Peyer's patch (tissue), 4 donors: ENCODE measurements at regions not wholly inside any gene's neighbourhood (a gene's known extent, or its start where the extent isn't known, plus 50 kb on each side); places are given as distances from the start of the nearest gene placed in this dataset.

Experiments
- DNase-seq, 3 donors: peaks; one replicate each; pipeline ENCODE4 v3.0.0-alpha.2; 2017 to 2019
- H3K27ac ChIP-seq, 4 donors: fragments of 200-600 bp; sonication (generic); one replicate each; pipeline ENCODE4 v1.5.1; 2016 to 2019
- H3K27me3 ChIP-seq, 2 donors: fragments of 200-600 bp; sonication (generic); one replicate each; pipeline ENCODE4 v1.5.1; 2019
- H3K36me3 ChIP-seq, 3 donors: fragments of 200-600 bp; sonication (generic); one replicate each; pipeline ENCODE4 v1.5.1; 2016 to 2019
- H3K4me1 ChIP-seq, 4 donors: fragments of 200-600 bp; sonication (generic); one replicate each; pipeline ENCODE4 v1.5.1; 2016 to 2019
- H3K4me3 ChIP-seq, 4 donors: fragments of 200-600 bp; sonication (generic); 1 replicate in 3 of 4; 2 replicates in 1 of 4; pipeline ENCODE4 v1.5.1; 2016 to 2019; ENCODE audit warnings: mild to moderate bottlenecking in 1 of 4
- H3K9me3 ChIP-seq, 4 donors: fragments of 200-600 bp; sonication (generic); one replicate each; pipeline ENCODE4 v1.5.1; 2016 to 2019; ENCODE audit warnings: mild to moderate bottlenecking in 1 of 4
- CTCF ChIP-seq, 6 experiments: fragments of 450-650 bp in 4 of 6; fragments of 200-600 bp in 2 of 6; sonication (generic) in 1 of 6; IDR thresholded peaks; one replicate each; pipeline ENCODE4 v1.5.1; 2017 to 2019; ENCODE audit warnings: antibody characterized with exemption in 6 of 6, mild to moderate bottlenecking in 3 of 6, moderate library complexity in 1 of 6
- POLR2A ChIP-seq, 2 donors: fragments of 450-650 bp; IDR thresholded peaks; one replicate each; pipeline ENCODE4 v1.5.1; 2017; ENCODE audit warnings: antibody characterized with exemption in 2 of 2, mild to moderate bottlenecking in 2 of 2, moderate library complexity in 2 of 2

- Histone ChIP-seq H3K27ac (no peak overlapping the region), H3K4me1 (no peaks in the 10 kb centered on the region), H3K4me3 (no peak overlapping the region), H3K9me3 (no peaks in the 10 kb centered on the region), H3K36me3 (peaks cover 0 to 8% (median 0%) of the 10 kb centered on the region in 3 donors), H3K27me3 (no peaks in the 10 kb centered on the region)
- no peak for DNase-seq
- TF ChIP-seq POLR2A (IDR thresholded peaks at IDR 0.05) (no peak), CTCF (IDR thresholded peaks at IDR 0.05) (no peak)
These were observed 228.8 kb upstream of the RGS6 start for GRCh38 chr14:71703477-71703876.

GRCh38 chr14:71704210-71704609 lies 228.0 kb upstream of the RGS6 start:
- Histone ChIP-seq H3K4me1 (no peaks in the 10 kb centered on the region), H3K36me3 (peaks cover 0 to 10% (median 0%) of the 10 kb centered on the region in 3 donors), H3K27me3 (no peaks in the 10 kb centered on the region), H3K4me3 (no peak overlapping the region), H3K9me3 (no peaks in the 10 kb centered on the region), H3K27ac (no peak overlapping the region)
- DNase-seq = no peak
- TF ChIP-seq POLR2A (IDR thresholded peaks at IDR 0.05) (no peak), CTCF (IDR thresholded peaks at IDR 0.05) (no peak)

GRCh38 chr14:71705460-71705859 lies 226.8 kb upstream of the RGS6 start:
- peaks cover 0 to 12% (median 0%) of the 10 kb centered on the region in 3 donors for H3K36me3 ChIP-seq

GRCh38 chr14:71709076-71709475 lies 223.2 kb upstream of the RGS6 start:
- H3K36me3 ChIP-seq = peaks cover 0 to 8% (median 0%) of the 10 kb centered on the region in 3 donors
- no peaks in the 10 kb centered on the region for H3K4me1 ChIP-seq
- no peak overlapping the region for H3K4me3 ChIP-seq
- no peak overlapping the region for H3K27ac ChIP-seq
- TF ChIP-seq CTCF (IDR thresholded peaks at IDR 0.05) (no peak), POLR2A (IDR thresholded peaks at IDR 0.05) (no peak)
- H3K9me3 ChIP-seq = no peaks in the 10 kb centered on the region
- H3K27me3 ChIP-seq = no peaks in the 10 kb centered on the region
- no peak for DNase-seq

More at GRCh38 chr14:71705460-71705859, 226.8 kb upstream of the RGS6 start:
- TF ChIP-seq CTCF (IDR thresholded peaks at IDR 0.05) (no peak), POLR2A (IDR thresholded peaks at IDR 0.05) (no peak)
- H3K27ac ChIP-seq = no peak overlapping the region
- no peaks in the 10 kb centered on the region for H3K4me1 ChIP-seq
- H3K4me3 ChIP-seq = no peak overlapping the region
- DNase-seq = no peak
- H3K27me3 ChIP-seq = no peaks in the 10 kb centered on the region
- H3K9me3 ChIP-seq = no peaks in the 10 kb centered on the region

- TF ChIP-seq POLR2A (IDR thresholded peaks at IDR 0.05) = no peak
- Histone ChIP-seq H3K4me1 (no peaks in the 10 kb centered on the region), H3K4me3 (no peak overlapping the region), H3K27me3 (no peaks in the 10 kb centered on the region), H3K36me3 (peaks cover 0 to 8% (median 0%) of the 10 kb centered on the region in 3 donors), H3K9me3 (no peaks in the 10 kb centered on the region), H3K27ac (no peak overlapping the region)
- no peak for DNase-seq
These were observed 222.2 kb upstream of the RGS6 start for GRCh38 chr14:71709987-71710386.

- H3K27ac ChIP-seq = no peak overlapping the region
- H3K4me3 ChIP-seq = no peak overlapping the region
- no peak for DNase-seq
- H3K9me3 ChIP-seq = no peaks in the 10 kb centered on the region
- no peaks in the 10 kb centered on the region for H3K4me1 ChIP-seq
- H3K27me3 ChIP-seq = no peaks in the 10 kb centered on the region
- peaks cover 0 to 8% (median 0%) of the 10 kb centered on the region in 3 donors for H3K36me3 ChIP-seq
- no peak for TF ChIP-seq CTCF (IDR thresholded peaks at IDR 0.05)
- no peak for TF ChIP-seq POLR2A (IDR thresholded peaks at IDR 0.05)
These were observed 221.1 kb upstream of the RGS6 start for GRCh38 chr14:71711125-71711524.
